Hepatocyte (in vitro differentiated cells): ENCODE measurements at regions not wholly inside any gene's neighbourhood (a gene's known extent, or its start where the extent isn't known, plus 50 kb on each side); places are given as distances from the start of the nearest gene placed in this dataset.

Experiments
- CTCF ChIP-seq: fragments of 200-600 bp; sonication (generic); IDR thresholded peaks from 2 replicates; pipeline ENCODE4 v1.5.1; 2016; ENCODE audit warnings: antibody characterized with exemption, mild to moderate bottlenecking; ENCODE audit not compliant: poor library complexity
- EZH2 ChIP-seq: fragments of 200-600 bp; sonication (generic); IDR thresholded peaks from 2 replicates; pipeline ENCODE4 v1.6.1; 2016; ENCODE audit warnings: antibody characterized with exemption, mild to moderate bottlenecking, borderline replicate concordance
- EZH2phosphoT487 ChIP-seq: fragments of 200-600 bp; sonication (generic); IDR thresholded peaks from one replicate; pipeline ENCODE4 v1.6.1; 2018; ENCODE audit warnings: antibody characterized with exemption, mild to moderate bottlenecking, low read depth, moderate library complexity; ENCODE audit not compliant: unreplicated experiment, severe bottlenecking

- TF ChIP-seq CTCF (no peak), EZH2phosphoT487 (no peak), EZH2 (no peak)
These were observed 312.0 kb upstream of the RPS23 start for GRCh38 chr5:82590112-82590511.
